HK-2 (cell line): ENCODE measurements at regions not wholly inside any gene's neighbourhood (a gene's known extent, or its start where the extent isn't known, plus 50 kb on each side); places are given as distances from the start of the nearest gene placed in this dataset.
"Not testable (repeated sequence)": the region's sequence is repeated elsewhere in the genome, so short reads cannot be mapped to it uniquely, and the experiment has no call there.

Source experiments
- DNase-seq: peaks from one replicate; pipeline ENCODE4 v3.0.0-alpha.2; 2018; ENCODE audit not compliant: unreplicated experiment

- no peak for DNase-seq
These were observed 80.0 kb downstream of the SHOX2 start for GRCh38 chr3:158026236-158026635.

- DNase-seq = not testable (repeated sequence)
These were observed 86.3 kb downstream of the SHOX2 start for GRCh38 chr3:158019897-158020296.

- no peak for DNase-seq
These were observed 87.8 kb downstream of the SHOX2 start for GRCh38 chr3:158018462-158018861.

- DNase-seq = no peak
These were observed 93.3 kb downstream of the SHOX2 start for GRCh38 chr3:158012901-158013300.

- no peak for DNase-seq
These were observed 100.7 kb downstream of the SHOX2 start for GRCh38 chr3:158005391-158006100.

GRCh38 chr3:157999246-157999645, 107.0 kb downstream of the SHOX2 start:
- peak; percentile 10 for DNase-seq

GRCh38 chr3:157982359-157982758, 123.9 kb downstream of the SHOX2 start:
- no peak for DNase-seq

- no peak for DNase-seq
These were observed 124.4 kb downstream of the SHOX2 start for GRCh38 chr3:157981819-157982218.

- DNase-seq = no peak
These were observed 127.2 kb downstream of the SHOX2 start for GRCh38 chr3:157979022-157979421.

GRCh38 chr3:157961665-157962064, 144.6 kb downstream of the SHOX2 start:
- DNase-seq = no peak

- no peak for DNase-seq
These were observed 147.8 kb downstream of the SHOX2 start for GRCh38 chr3:157958457-157958856.

- no peak for DNase-seq
These were observed 149.4 kb downstream of the SHOX2 start for GRCh38 chr3:157956850-157957249.

- no peak for DNase-seq
These were observed 150.0 kb downstream of the SHOX2 start for GRCh38 chr3:157956176-157956575.

- DNase-seq = no peak
These were observed 152.7 kb downstream of the SHOX2 start for GRCh38 chr3:157953565-157953964.

- no peak for DNase-seq
These were observed 157.4 kb downstream of the SHOX2 start for GRCh38 chr3:157948605-157949383.

- no peak for DNase-seq
These were observed 167.1 kb downstream of the SHOX2 start for GRCh38 chr3:157939166-157939565.

- no peak for DNase-seq
These were observed 168.0 kb downstream of the SHOX2 start for GRCh38 chr3:157938154-157938779.

GRCh38 chr3:157931517-157931916, 174.7 kb downstream of the SHOX2 start:
- DNase-seq = no peak

GRCh38 chr3:157930000-157930780, 176.0 kb downstream of the SHOX2 start:
- DNase-seq = no peak

- DNase-seq = no peak
These were observed 179.4 kb downstream of the SHOX2 start for GRCh38 chr3:157926822-157927221.

GRCh38 chr3:157922614-157923013, 183.6 kb downstream of the SHOX2 start:
- DNase-seq = no peak

- DNase-seq = no peak
These were observed 184.4 kb downstream of the SHOX2 start for GRCh38 chr3:157921811-157922210.
